ENCODE measurements at regions not wholly inside any gene's neighbourhood (a gene's known extent, or its start where the extent isn't known, plus 50 kb on each side); places are given as distances from the start of the nearest gene placed in this dataset.
"Not testable (repeated sequence)": the region's sequence is repeated elsewhere in the genome, so short reads cannot be mapped to it uniquely, and the experiment has no call there.

- DNase-seq (ENCODE audit: low read depth in 2 of 2) = no peak
Measured at GRCh38 chr2:216944733-216945132, 84.9 kb upstream of the TNP1 start.

DNA sequence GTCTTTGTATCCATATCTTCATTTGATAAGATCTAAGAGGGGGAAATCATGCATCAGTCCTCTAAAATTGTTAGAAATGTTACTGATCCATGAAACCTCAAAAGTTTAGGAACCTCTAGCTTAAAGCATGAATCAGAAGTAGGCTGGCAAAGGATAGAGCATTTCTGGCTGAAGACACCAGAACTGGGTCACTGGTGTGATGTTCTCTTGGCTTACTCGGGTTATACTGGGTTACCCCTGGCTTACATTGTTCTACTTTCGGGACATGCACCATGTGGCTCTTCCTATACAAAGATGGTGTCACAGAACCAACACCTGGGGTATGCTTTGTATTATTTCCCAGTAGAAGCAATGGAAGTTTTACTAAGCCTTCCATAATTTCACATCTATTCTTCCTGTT is 83.2 kb upstream of the TNP1 start:
- no peak for DNase-seq (ENCODE audit: low read depth in 2 of 2)

DNA sequence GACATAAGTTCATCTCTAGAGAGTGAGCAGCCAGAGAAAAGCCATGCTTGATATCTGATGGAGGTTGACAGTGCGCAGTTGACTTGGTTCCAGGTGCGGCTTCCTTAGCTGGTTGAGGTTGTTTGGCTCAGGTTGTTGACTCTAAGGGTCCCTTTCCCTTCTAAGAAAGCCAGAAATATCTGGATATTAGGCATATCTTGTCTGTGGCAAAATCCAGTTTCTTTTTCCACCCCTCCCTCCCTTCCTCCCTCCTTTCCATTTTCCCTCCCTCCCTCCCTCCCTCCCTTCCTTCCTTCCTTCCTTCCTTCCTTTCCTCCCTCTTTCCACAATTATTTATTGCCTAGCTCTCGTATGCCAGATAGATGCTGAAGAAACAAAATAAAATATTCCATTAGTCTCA is 82.6 kb upstream of the TNP1 start:
- DNase-seq (ENCODE audit: low read depth in 2 of 2) = no peak

DNA sequence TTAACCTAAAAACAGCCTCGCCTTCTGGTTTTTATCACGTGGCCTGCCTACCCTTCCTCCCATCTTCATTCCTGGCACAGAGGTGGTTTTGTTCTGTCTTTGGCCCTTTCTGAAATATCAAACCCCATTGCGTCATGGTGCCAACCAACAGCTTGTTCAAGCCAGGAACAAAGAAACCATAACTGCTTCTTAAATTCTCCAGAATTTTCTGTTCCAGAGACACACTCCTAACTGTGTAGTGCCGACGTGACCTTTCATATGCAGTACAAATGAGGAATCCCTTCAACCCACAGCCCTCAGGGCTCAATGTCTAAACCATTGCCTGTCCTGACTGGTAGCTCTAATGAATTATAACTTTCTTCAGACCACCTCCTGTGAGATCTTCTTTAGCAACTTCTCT is 82.2 kb upstream of the TNP1 start:
- no peak for DNase-seq (ENCODE audit: low read depth in 2 of 2)

DNA sequence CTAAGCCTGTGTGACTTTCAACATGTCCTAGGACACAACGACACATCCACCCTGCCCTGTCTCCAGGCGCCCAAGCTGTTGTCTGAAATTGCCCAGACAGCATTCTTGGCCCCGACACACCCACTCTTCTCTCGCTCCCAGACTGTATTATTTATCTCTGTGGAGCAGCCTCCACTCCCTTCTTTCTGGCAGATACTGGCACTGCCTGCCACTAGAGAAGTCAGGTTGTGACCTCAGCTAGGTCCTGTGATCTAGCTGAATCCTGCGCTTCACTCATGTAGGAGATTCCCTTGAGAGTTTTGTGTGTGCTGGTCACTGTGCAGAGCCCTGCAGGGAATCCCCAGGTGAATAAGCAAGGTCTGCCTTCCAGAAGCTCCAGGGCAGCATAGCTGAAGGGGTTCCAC is 77.1 kb upstream of the TNP1 start:
- DNase-seq (ENCODE audit: low read depth in 2 of 2) = no peak

- no peak for DNase-seq (ENCODE audit: low read depth in 2 of 2)
Measured at GRCh38 chr2:216934623-216935022, 74.8 kb upstream of the TNP1 start.

DNA sequence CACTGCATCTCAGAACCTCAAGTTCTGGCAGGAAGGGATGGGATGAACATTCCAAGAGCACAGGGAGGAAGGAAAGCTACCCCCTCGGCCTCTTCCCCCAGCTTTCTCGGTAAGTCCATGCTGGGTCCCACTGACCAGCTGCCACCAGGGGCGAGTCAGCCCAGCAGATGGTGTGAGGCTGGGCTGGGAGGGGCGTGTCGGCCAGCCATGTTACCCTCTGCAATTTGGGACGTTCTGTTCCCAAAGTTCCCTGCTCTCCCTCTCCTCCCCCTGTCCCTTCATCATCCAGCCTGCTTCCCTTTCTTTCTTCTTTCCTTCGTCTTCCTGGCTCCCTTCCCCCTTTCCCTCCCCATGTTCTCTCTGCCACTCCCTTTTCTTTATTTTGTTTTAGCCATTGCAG is 74.3 kb upstream of the TNP1 start:
- DNase-seq (ENCODE audit: low read depth in 2 of 2) = no peak

DNA sequence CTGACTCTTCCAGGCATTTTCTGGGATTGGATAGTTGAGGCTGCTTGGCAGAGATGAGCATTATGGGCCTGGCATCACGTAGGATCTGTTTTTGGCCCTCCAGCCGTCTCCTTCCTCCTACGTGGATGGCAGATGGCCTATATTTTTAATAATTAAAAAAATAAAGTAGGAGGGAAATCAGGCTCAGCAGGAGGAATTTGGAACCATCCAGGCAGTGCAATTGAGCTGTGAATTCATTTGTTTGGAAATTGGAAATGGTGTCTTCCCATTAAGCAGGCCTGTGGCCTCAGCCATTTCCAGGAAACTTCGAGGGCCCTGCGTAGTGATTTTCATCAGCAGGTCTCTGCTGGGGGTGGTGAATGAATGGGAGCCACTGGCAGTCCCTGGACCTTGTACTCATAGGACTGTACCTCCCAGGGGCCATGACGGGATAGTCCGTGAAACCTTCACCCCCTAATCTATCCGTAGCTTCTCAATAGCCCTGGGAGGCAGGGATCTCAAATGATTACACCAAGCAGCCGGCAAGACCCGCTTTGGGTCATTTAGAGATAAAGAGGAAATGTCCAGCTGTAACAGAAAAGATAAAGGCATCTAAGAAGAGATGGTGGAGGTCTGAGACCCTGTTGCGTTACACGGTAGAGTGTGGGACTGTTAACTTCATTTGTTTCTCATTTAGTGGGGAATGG is 73.1 kb upstream of the TNP1 start:
- no peak for DNase-seq (ENCODE audit: low read depth in 2 of 2)

DNA sequence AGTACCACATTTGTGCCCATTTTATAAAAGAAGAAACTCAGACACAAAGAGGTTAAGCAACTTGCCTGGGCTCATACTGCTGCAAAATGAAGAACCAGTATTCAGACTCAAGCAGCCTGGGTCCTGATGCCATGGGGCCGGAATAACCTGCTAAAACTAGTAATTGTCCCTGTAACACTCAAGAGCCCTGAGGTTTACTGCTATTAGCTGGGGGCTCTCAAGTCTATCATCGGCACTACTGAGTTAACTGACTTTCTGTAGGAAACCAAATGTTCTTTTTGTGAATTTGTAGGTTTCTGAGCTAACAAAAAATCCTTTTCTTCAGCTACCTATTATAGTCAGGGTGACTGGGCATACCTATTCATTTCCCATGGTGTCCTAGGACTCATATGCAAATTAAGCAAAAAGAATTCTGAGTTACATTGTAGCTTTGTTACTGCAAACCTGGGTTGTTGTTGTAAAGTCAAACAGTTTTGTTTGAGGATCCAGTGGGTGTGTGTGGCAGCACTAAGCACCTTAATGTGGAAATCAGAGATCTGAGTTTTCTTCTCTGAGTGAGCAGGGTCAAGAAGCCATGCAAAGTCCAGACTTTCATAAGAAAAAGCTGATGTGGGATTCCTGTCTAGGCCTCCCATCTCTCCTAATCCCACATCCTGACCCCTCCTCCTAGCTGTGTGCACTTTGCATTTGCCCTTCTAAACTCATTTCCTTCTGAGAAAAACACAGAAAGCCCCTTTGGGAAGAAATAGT is 72.4 kb upstream of the TNP1 start:
- DNase-seq (ENCODE audit: low read depth in 2 of 2) = no peak

DNA sequence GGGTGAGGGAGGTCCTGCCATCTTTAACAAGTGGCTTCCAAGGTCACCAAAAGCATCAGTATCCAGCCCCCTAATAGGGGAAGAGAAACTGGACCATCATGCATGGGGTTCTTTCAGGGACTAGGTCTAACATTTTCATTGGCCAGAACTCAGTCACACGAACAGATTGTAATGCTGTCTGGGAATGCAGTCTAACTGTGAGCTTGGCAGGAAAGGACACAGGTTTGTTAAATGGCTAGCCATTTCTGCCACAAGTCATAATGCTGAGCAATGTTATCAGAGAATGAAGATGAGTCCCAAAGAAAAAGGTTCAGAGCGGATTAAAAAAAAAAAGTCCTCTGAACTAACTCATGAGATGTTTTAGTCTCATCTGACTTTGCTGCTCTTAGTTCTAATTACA is 70.9 kb upstream of the TNP1 start:
- DNase-seq (ENCODE audit: low read depth in 2 of 2) = no peak

DNA sequence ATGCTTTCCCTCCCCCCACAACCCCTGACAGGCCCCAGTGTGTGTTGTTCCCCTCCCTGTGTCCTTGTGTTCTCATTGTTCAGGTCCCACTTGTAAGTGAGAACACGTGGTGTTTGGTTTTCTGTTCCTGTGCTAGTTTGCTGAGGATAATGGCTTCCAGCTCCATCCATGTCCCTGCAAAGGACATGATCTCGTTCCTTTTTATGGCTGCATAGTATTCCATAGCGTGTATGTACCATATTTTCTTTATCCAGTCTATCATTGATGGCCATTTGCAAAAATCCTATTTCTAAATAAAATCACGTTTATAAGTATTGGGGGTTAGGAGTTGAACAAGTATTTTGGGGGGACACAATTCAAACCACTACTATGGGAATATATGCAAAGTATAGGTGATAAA is 69.5 kb upstream of the TNP1 start:
- DNase-seq (ENCODE audit: low read depth in 2 of 2) = not testable (repeated sequence)

DNA sequence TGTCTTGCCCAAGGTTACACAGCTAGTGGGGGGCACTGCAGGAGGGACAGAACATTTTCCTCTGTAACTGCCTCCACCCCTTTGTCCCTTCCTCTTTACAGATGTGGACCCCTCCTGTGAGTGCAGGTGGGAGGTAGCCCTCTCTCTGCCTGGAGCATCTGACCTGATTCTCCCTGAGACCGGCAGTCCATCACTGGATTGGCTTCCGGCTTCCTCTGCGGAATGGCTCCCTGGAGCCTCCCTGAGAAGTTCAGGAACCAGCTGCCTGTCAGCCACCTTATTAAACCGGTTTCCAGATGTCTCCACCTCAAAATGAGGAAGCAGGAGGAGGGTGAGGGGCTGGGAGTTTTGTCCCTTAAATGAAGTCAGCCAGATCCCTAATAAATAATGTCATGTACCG is 67.3 kb upstream of the TNP1 start:
- no peak for DNase-seq (ENCODE audit: low read depth in 2 of 2)

GRCh38 chr2:216925636-216926366 is 65.9 kb upstream of the TNP1 start:
- DNase-seq (ENCODE audit: low read depth in 2 of 2) = no peak

DNA sequence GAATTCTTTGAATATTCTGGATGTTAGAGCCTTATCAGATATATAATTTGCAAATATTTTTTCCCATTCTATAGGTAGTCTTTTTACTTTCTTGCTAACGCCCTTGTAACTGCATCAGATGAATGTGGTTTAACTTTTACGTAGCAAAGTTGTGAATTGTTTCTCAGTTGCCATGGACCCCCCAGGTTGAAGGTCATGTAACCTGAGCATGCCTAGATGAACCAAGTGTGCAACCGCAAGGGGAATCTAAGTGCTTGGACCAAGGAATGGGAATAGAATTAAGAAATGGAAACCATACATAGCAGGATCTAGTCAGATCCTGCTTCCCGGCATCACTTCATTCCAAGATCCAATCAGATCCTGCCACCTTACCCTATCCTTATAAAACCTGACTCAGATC is 65.1 kb upstream of the TNP1 start:
- DNase-seq (ENCODE audit: low read depth in 2 of 2) = no peak

- DNase-seq (ENCODE audit: low read depth in 2 of 2) = no peak
Measured at GRCh38 chr2:216923706-216924105, 63.8 kb upstream of the TNP1 start.

DNA sequence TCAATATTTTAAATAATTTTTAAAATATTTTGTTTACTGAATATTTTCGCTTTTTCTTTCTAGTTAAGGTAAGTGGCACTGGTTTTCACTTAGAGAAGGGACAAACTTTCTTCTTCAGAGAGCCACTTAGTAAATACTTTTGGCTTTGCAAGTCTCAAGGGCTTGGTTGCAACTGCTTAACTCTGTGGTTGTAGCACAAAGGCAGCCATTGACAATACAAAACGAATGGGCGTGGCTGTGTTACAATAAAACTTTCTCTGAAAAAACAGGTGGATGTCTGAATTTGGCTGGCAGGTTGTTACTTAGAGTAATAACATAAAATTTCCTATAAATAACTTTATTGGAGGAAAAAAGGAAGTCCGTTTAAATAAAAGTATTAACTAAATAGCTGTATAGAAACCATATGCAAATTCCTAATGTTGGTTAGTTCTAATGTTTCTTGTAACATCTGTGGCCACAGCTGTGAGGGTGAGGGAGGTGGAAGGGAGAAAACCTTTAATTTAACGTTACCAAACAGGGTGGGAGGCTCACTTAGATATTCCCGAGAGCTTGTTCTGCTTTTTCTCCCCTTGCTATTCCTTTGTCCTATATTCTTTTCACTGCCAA is 62.4 kb upstream of the TNP1 start:
- DNase-seq (ENCODE audit: low read depth in 2 of 2) = no peak

- no peak for DNase-seq (ENCODE audit: low read depth in 2 of 2)
Measured at GRCh38 chr2:216920937-216921456, 61.1 kb upstream of the TNP1 start.

DNA sequence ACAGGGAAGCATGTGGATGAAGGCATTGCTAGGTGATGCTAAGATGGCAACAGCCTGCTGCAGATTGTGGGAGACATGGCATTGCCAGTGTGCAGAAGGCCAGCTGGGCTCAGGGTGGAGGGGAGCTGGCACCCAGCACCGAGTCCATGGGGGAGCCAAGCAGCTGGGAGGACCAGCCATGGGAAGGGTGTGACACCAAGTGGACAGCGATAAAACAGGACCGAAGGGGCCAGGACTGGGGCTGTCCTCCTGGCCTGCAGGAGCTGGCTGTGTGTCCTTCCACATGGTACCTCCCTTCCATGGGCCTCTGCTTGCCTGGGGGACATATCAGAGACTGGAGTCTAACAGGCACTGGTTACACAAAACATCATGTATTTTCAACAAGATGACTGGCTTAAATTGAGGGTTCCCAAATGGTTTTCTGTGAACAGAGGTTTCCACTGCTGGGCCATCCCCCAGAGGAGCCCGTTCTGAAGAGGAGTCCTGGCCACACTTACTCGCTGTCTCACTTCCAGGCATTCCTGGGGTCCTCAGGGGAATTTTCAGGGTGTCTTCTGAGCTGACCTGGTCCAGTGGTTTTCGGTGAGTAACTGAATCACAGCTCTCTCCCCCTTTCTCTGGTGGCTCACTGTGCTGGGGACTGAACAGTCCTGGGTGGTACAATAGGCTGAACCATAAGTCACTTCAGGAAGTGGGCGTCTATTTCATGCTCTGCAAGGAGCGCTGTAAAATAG is 60.4 kb upstream of the TNP1 start:
- no peak for DNase-seq (ENCODE audit: low read depth in 2 of 2)

DNA sequence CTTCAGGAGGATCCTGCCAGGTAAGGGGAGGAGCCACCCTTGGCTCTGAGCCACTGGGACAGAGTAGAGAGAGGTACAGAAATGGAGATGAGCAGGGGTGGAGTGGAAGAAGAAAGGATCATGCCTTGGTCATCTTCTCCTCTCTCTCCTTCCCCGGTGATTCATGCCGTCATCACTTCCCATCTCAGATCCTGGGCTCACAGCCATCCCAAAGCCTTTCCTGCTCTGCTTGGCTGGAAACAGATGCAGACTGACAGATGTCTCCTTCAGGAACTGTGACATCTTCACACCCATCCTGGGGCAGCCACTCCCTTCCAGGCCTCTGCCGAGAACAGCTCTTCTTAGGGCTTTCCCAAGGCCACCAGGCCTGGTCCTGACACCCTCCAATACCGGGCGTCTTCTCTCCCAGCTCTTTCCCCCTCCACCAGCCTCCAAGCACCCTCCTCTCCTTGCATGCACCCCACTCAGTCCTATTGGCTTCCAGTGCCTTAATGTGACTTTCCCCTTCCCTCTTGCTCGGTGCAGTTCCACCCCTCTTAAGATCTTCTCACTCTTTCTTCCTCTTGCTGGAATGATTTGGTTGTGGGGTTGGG is 58.3 kb upstream of the TNP1 start:
- DNase-seq (ENCODE audit: low read depth in 2 of 2) = no peak

GRCh38 chr2:216916956-216917650 is 57.2 kb upstream of the TNP1 start:
- no peak for DNase-seq (ENCODE audit: low read depth in 2 of 2)
